Jurkat, Clone E6-1 (cell line): ENCODE measurements at regions not wholly inside any gene's neighbourhood (a gene's known extent, or its start where the extent isn't known, plus 50 kb on each side); places are given as distances from the start of the nearest gene placed in this dataset.

Source experiments
- DNase-seq: peaks from one replicate; pipeline ENCODE4 v3.0.0-alpha.2; 2011; ENCODE audit warnings: low read depth, low spot score
- H3K4me3 ChIP-seq: 2 replicates; pipeline ENCODE4 v1.5.1; 2011; ENCODE audit warnings: mild to moderate bottlenecking, low read length, control low read depth, moderate library complexity

DNA sequence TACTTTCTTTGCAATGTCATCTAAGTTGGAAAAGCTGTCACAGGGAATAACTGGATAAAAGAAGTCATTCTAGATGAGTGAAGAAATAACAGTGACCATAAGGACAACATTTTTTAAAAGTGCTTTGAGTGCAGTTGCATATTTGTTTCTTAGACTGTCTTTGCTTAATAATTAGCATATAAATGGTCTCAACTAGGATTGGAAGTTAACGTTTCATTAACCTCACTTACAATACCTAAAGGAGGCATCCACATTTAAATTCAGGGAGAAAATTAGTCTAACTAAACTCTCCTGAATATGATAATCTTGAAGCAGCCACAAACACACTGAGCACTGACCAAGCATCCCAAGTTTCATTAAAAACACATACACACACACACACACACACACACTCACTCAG is 780.7 kb downstream of the PCDH18 start:
- H3K4me3 ChIP-seq: no peak overlapping the region
- DNase-seq: no peak

- no peak overlapping the region for H3K4me3 ChIP-seq
- no peak for DNase-seq
Measured at GRCh38 chr4:136750897-136751296, 781.4 kb downstream of the PCDH18 start.

DNA sequence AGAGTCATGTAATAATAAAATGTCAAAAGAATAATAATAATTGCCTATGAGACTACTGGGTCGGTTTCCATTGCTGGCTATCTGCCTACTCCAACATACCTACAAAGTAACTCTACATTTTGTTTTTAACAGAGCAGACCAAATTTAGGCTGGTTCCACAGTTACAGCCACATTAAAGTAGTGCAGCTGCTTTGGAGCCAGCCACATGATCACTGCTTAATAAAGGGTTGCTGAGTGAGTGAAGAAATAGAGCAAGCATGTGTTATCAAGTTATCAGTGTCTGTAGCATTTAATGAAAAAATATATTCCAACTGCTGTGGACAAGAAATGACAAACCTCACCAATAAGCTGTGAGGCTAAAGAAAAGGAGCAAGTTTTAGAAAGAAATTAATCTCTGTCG is 782.3 kb downstream of the PCDH18 start:
- H3K4me3 ChIP-seq: no peak overlapping the region
- no peak for DNase-seq

DNA sequence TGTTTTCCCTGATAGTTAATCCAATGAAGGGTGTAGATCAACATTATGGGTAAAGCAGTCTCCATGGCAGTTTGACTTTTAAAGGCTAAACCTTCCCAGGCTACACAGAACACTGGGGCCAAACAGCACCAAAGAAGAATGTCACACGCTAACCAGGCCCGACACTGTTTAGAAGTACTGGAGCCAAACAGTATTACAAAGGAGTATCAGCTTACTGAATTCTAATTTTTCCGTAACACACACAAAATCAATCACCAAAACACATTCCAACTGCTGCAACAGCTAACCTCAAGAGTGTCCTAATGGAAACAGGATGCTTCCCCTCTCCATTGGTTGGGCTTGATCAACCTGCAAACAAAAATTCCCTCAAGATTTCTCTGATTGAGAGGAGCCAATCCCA is 783.5 kb downstream of the PCDH18 start:
- DNase-seq: no peak

DNA sequence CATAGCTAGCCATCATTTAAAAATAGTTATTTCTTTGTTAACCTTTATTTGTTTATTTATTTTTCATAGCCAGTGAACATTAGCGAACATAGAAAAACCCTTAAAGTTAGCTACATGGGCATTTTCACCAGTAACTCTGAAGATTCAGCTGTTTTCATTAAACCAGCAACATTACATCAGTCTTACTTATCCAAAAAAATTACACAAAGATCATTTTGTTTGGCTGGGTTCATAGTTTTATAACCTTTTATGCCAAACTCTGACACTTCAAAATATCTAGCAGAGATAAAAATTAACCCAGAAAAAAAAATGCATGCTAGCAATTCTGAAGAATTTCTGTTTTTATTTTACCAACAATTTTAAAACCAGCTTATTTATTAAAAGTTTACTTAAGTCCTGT is 784.1 kb downstream of the PCDH18 start:
- H3K4me3 ChIP-seq: no peak overlapping the region
- DNase-seq: no peak

More for the DNA sequence above, 783.5 kb downstream of the PCDH18 start:
- H3K4me3 ChIP-seq: no peak overlapping the region

DNA sequence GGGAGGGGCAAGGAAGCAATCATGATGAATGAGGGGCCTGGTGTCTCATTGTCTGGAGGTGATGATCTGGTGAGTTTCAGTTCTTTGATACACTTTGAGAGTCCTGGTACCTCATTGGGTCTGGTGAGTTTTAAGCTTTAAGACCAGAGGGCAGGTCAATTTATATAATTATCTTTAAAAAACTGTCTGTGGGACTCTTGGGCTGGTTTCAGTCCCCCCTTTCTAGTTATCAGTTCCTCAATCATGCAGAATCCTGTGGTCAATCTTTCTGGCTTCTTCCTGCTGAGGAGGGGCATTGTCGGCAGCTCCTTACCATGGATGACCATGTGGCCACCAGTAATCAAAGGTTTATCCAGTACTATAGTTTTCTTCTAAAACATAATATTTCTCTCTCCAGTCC is 789.1 kb downstream of the PCDH18 start:
- no peak overlapping the region for H3K4me3 ChIP-seq
- no peak for DNase-seq

GRCh38 chr4:136742333-136742732 is 790.0 kb downstream of the PCDH18 start:
- no peak for DNase-seq

GRCh38 chr4:136741468-136741867 is 790.8 kb downstream of the PCDH18 start:
- H3K4me3 ChIP-seq: no peak overlapping the region
- DNase-seq: no peak

More at GRCh38 chr4:136742333-136742732, 790.0 kb downstream of the PCDH18 start:
- H3K4me3 ChIP-seq: no peak overlapping the region

- DNase-seq: no peak
- no peak overlapping the region for H3K4me3 ChIP-seq
Measured at GRCh38 chr4:136740326-136740725, 792.0 kb downstream of the PCDH18 start.

DNA sequence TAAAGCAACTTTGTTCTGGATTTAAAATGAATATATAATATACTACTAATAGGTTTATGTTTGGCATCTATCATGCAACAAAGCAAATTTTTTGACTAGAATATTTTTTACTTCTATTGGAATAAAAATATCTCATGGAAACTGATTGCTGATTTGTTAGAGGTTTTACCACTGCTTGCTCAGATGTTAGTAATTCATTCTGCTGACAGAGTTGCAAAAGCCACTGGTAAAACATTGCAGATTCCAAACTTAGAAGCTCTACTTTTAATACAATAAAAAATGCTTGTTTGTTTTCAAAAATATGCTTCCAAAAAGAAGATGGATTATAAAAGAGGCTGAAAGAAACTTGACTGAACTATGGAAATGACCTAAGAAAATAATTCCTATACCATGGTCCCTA is 795.2 kb downstream of the PCDH18 start:
- no peak for DNase-seq
- H3K4me3 ChIP-seq: no peak overlapping the region

DNA sequence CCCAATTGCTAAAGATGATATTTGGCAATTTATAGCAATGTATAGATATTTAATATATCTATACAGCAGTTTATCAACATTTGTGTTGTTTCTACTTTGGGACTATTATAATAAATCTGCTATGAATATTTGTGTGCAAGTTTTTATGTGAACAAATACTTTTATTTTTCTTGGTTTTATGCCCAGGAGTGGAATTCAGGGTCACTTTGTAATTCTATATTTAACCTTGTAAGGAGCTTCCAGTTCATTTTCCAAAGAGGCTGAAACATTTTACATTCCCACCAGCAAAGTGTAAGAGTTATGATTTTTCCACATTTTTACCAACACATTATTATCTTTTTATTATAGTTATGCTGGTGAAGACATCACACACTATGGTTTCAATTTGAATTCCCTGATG is 801.3 kb downstream of the PCDH18 start:
- DNase-seq: no peak
- no peak overlapping the region for H3K4me3 ChIP-seq

- no peak for DNase-seq
- H3K4me3 ChIP-seq: no peak overlapping the region
Measured at GRCh38 chr4:136725286-136726081, 806.8 kb downstream of the PCDH18 start.

DNA sequence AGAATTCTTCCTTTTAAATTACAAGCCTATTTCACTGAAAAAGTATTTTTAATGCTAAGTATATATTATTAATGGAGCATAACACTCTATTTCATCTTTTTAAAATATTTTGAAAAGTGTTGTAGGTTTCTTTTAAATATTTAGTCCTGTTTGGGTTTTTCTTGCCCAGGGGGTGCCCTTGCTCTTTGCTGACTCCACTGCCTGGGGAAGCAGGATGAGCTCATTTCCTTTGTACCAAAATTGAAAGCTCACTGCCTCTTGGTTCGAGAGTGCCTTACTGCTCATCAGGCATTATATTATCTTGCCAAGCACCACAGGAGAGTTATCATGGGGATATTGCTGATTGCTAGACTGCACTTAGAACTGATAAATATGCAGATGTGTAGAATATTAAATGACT is 819.2 kb downstream of the PCDH18 start:
- peak; percentile 2 for DNase-seq
- no peak overlapping the region for H3K4me3 ChIP-seq

DNA sequence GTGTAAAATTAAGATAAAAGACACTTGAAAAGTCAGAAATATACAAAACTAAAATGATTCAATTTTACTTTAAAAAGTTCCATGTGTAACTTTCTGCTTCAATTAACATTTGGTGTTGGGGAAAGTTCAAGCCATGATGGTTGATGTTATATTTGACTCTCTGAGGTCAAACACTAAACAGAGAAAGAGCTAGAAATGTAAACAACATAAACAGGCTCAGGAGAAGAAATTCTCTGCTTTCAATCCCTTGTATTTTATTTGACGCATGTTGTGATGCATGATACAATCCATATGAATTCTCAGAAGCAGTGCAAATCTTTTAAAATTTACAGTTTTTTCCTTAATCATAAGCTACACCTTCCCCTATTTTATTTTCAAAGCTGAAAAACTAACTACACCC is 822.4 kb downstream of the PCDH18 start:
- H3K4me3 ChIP-seq: no peak overlapping the region
- DNase-seq: no peak

GRCh38 chr4:136706942-136707341 is 825.4 kb downstream of the PCDH18 start:
- DNase-seq: no peak
- H3K4me3 ChIP-seq: no peak overlapping the region

DNA sequence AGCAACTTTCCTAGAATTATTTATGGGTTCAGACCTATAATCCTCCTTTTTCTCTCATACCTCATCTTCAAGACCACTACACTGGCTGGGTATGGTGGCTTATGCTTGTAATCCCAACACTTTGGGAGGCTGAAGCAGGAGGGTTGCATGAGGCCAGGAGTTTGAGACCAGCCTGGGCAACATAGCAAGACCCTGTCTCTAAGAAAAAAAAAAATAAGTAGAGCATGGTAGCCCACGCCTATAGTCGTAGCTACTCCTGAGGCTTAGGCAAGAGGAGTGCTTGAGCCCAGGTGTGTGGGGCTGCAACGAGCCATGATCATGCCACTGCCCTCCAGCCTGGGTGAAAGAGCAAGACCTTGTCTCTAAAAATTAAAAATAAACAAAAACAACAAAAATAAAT is 832.4 kb downstream of the PCDH18 start:
- DNase-seq: no peak
- H3K4me3 ChIP-seq: no peak overlapping the region

DNA sequence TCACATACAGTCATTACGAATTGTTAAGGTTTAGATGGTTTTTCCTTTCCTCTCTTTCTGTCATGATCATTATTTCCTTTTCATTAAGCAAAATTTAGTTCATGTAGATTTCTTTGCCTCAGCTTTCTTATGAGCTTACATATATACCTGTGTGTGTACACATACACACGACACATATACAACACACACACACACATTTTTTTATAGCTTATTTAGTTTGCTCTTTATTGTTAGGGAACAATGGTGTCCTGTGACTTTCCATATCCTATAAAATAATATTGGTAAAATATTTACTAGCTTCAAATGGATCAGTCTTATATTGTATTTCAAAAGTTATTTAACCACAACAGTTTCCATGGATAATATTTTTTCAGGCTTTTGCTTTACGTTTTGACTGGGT is 840.7 kb downstream of the PCDH18 start:
- no peak for DNase-seq
- H3K4me3 ChIP-seq: no peak overlapping the region

DNA sequence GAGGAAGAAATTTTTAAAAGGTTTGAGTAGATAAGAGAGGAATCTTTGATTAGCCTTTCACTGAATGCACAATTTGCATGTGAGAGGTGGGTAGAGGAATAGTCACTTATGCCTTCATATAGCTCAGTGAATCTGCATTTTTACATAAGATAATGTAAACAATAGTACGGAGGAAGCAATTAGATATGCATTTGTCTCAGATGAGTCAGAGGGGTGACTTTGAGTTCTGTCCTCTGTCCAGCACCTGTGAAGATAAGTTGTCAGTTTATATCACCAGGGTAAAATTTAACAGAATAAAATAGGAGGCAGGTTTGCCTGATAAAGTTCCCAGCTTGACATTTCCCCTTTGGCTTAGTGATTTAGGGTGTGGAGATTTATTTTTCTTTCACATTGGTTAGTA is 841.9 kb downstream of the PCDH18 start:
- no peak overlapping the region for H3K4me3 ChIP-seq

GRCh38 chr4:136687596-136687995 is 844.7 kb downstream of the PCDH18 start:
- no peak overlapping the region for H3K4me3 ChIP-seq
- no peak for DNase-seq

More for the DNA sequence above, 841.9 kb downstream of the PCDH18 start:
- no peak for DNase-seq

DNA sequence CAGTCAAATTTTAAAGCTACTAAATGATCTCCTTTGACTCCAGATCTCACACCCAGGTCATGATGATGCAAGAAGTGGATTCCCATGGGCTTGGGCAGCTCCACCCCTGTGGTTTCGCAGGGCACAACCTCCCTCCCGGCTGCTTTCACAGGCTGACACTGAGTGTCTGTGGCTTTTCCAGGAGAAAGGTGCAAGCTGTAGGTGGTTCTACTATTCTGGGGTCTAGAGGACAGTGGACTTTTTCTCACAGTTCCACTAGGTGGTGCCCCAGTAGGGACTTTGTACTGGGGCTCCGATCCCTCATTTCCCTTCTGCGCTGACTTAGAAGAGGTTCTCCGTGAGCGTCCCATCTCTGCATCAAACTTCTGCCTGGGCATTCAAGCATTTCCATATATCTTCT is 845.2 kb downstream of the PCDH18 start:
- H3K4me3 ChIP-seq: no peak overlapping the region

GRCh38 chr4:136680761-136681160 is 851.5 kb downstream of the PCDH18 start:
- no peak overlapping the region for H3K4me3 ChIP-seq
- DNase-seq: no peak

More for the DNA sequence above, 845.2 kb downstream of the PCDH18 start:
- peak; percentile 7 for DNase-seq
